ENCODE measurements at regions not wholly inside any gene's neighbourhood (a gene's known extent, or its start where the extent isn't known, plus 50 kb on each side); places are given as distances from the start of the nearest gene placed in this dataset.

GRCh38 chr2:207477896-207478295 lies 51.9 kb upstream of the CREB1 start:
- intact Hi-C loops (cut with DNase I) = loop anchor here (10.0 kb wide), 2 partner anchors 433 to 783 kb away; no protein-coding TSS in a partner anchor

DNA sequence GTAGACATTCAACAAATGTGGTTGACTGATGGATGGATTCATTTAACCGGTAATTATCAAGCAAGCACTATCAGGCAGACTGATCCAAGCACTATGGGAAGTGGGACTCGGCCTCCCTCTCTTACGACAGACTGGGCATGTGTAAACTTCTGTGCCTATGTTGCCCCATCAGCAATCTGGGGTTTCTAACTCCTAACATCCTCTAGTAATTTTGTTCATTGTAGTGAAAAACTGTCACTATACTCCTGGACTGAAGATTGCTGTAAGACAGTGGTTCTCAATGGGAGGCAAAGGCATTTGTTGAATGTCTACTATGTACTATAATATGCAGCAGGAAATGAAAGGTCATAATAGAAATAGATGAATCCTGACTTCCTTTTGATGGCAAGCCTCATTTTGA lies 51.2 kb upstream of the CREB1 start:
- no peaks in the 10 kb centered on the region for H3K27me3 ChIP-seq (ENCODE audit: control insufficient read depth in 1 of 2, insufficient read depth in 2 of 2, low read length in 1 of 2)
- whole genome bisulfite sequencing, 2 donors = 79 to 85% methylated on average over 3 of the region's 3 CpGs
- H3K4me3 ChIP-seq (ENCODE audit: low read length in 2 of 2) = no peak overlapping the region
- no peaks in the 10 kb centered on the region for H3K9me3 ChIP-seq (ENCODE audit: control insufficient read depth, low read length)
- H3K36me3 ChIP-seq (ENCODE audit: control insufficient read depth in 1 of 2, insufficient read depth in 2 of 2, low read length in 1 of 2) = no peaks in the 10 kb centered on the region
- ATAC-seq (ENCODE audit: low FRiP score) (no peak), DNase-seq (no peak)
- intact Hi-C loops (cut with DNase I) = loop anchor here (10.0 kb wide), 2 partner anchors 434 to 784 kb away; no protein-coding TSS in a partner anchor
- peaks cover 3 to 5% of the 10 kb centered on the region in 2 donors for H3K4me1 ChIP-seq (ENCODE audit: control insufficient read depth in 1 of 2, insufficient read depth in 2 of 2, low read length in 2 of 2)
- no peak overlapping the region for H3K27ac ChIP-seq (ENCODE audit: low read depth in 1 of 2, low read length in 2 of 2)

More at GRCh38 chr2:207477896-207478295, 51.9 kb upstream of the CREB1 start:
- Histone ChIP-seq H3K36me3 (ENCODE audit: control insufficient read depth in 1 of 2, insufficient read depth in 2 of 2, low read length in 1 of 2) (no peaks in the 10 kb centered on the region), H3K4me3 (ENCODE audit: low read length in 2 of 2) (no peak overlapping the region), H3K27me3 (ENCODE audit: control insufficient read depth in 1 of 2, insufficient read depth in 2 of 2, low read length in 1 of 2) (no peaks in the 10 kb centered on the region), H3K27ac (ENCODE audit: low read depth in 1 of 2, low read length in 2 of 2) (no peak overlapping the region), H3K9me3 (ENCODE audit: control insufficient read depth, low read length) (no peaks in the 10 kb centered on the region), H3K4me1 (ENCODE audit: control insufficient read depth in 1 of 2, insufficient read depth in 2 of 2, low read length in 2 of 2) (peaks cover 0 to 5% of the 10 kb centered on the region in 2 donors)
- 86 to 95% methylated on average over 5 of the region's 5 CpGs for WGBS, 2 donors
- ATAC-seq (ENCODE audit: low FRiP score) (no peak), DNase-seq (no peak)

DNA sequence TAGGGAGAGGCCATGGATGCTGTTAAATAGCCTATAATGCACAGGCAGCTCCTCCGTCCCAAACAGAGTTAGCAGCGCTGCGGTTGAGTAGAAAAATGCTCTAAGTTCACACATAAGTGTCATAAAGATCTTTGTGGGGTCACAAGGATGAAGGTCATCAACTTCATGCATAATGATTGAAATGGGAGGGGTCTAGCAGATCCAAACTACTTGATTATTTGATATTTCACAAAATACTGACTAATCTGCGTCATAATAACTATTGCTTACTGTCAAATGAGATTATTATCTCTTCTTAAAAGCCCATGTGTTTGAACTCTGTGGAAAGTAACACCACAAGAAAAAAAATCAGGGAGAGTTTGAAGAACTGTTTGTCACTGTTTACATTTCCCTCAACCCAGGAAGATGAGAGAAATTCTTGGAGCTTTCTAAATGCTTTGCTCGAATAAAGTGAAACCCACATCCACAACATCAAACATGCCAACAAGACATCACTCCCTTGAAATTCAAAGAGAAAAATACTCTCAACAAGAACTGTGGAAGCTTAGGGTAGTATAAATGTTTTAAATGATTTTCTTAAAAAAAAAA lies 50.5 kb upstream of the CREB1 start:
- Histone ChIP-seq H3K27ac (ENCODE audit: low read depth in 1 of 2, low read length in 2 of 2) (no peak overlapping the region), H3K9me3 (ENCODE audit: control insufficient read depth, low read length) (no peaks in the 10 kb centered on the region), H3K27me3 (ENCODE audit: control insufficient read depth in 1 of 2, insufficient read depth in 2 of 2, low read length in 1 of 2) (no peaks in the 10 kb centered on the region), H3K4me3 (ENCODE audit: low read length in 2 of 2) (no peak overlapping the region), H3K36me3 (ENCODE audit: control insufficient read depth in 1 of 2, insufficient read depth in 2 of 2, low read length in 1 of 2) (no peaks in the 10 kb centered on the region), H3K4me1 (ENCODE audit: control insufficient read depth in 1 of 2, insufficient read depth in 2 of 2, low read length in 2 of 2) (peaks cover 5% of the 10 kb centered on the region in 2 donors)
- intact Hi-C loops (cut with DNase I) = loop anchor here (10.0 kb wide), 2 partner anchors 434 to 784 kb away; no protein-coding TSS in a partner anchor
- ATAC-seq (ENCODE audit: low FRiP score) (no peak), DNase-seq (no peak)
- 85 to 87% methylated on average over 5 of the region's 5 CpGs for WGBS, 2 donors

Small RNA genes in the stretch of these regions (microRNA-seq; reads per million reads assigned to microRNA genes)
- gene MIR1302-4 = 0 reads per million in 2 donors
